CD14-positive monocyte (primary cell): ENCODE measurements at regions not wholly inside any gene's neighbourhood (a gene's known extent, or its start where the extent isn't known, plus 50 kb on each side); places are given as distances from the start of the nearest gene placed in this dataset.

Experiments
- DNase-seq, 3 donors: peaks; one replicate each; pipeline ENCODE4 v3.0.0-alpha.2; 2011 to 2022
- H2AFZ ChIP-seq: 2 replicates; pipeline ENCODE4 v1.6.0; 2012; ENCODE audit warnings: mild to moderate bottlenecking, low read depth, low read length, inconsistent platforms; ENCODE audit not compliant: insufficient read depth, poor library complexity, severe bottlenecking
- H3K27ac ChIP-seq, 2 donors: 1 replicate in 1 of 2; 2 replicates in 1 of 2; pipeline ENCODE4 v1.5.1; 2012 to 2013; ENCODE audit warnings: low read length in 2 of 2, control low read depth in 1 of 2, inconsistent platforms in 1 of 2, low read depth in 1 of 2, mild to moderate bottlenecking in 1 of 2
- H3K27me3 ChIP-seq, 2 donors: one replicate each; pipeline versions ENCODE4 v1.6.0 to v1.6.1; 2011 to 2013; ENCODE audit warnings: low read length in 2 of 2; ENCODE audit not compliant: control insufficient read depth in 2 of 2, insufficient read depth in 2 of 2
- H3K36me3 ChIP-seq, 2 donors: replicated peaks in 1 of 2; 1 replicate in 1 of 2; 2 replicates in 1 of 2; pipeline versions ENCODE4 v1.5.1 to v1.6.1; 2012 to 2013; ENCODE audit warnings: low read length in 2 of 2, control low read depth in 1 of 2, inconsistent platforms in 1 of 2, mild to moderate bottlenecking in 1 of 2; ENCODE audit not compliant: insufficient read depth in 2 of 2, control insufficient read depth in 1 of 2
- H3K4me1 ChIP-seq, 2 donors: 1 replicate in 1 of 2; 2 replicates in 1 of 2; pipeline versions ENCODE4 v1.5.1 to v1.6.1; 2012 to 2013; ENCODE audit warnings: low read length in 2 of 2, control low read depth in 1 of 2, inconsistent platforms in 1 of 2, mild to moderate bottlenecking in 1 of 2, moderate library complexity in 1 of 2; ENCODE audit not compliant: insufficient read depth in 2 of 2, control insufficient read depth in 1 of 2
- H3K4me2 ChIP-seq: replicated peaks from 2 replicates; pipeline ENCODE3; 2012; ENCODE audit warnings: low read length, moderate library complexity, mild to moderate bottlenecking; ENCODE audit not compliant: poor library complexity, severe bottlenecking; ENCODE audit errors: extremely low read depth
- H3K4me3 ChIP-seq, 3 experiments: fragments of 200-600 bp in 1 of 3; sonication (generic) in 1 of 3; replicated peaks in 1 of 3; 1 replicate in 2 of 3; 2 replicates in 1 of 3; pipeline ENCODE4 v1.5.1; 2011 to 2013; ENCODE audit warnings: low read length in 3 of 3, mild to moderate bottlenecking in 3 of 3, control low read depth in 2 of 3, low read depth in 2 of 3, inconsistent platforms in 1 of 3, moderate library complexity in 1 of 3
- H3K79me2 ChIP-seq: 2 replicates; pipeline ENCODE4 v1.6.0; 2012; ENCODE audit warnings: mild to moderate bottlenecking, control low read depth, inconsistent platforms, low read length, moderate library complexity; ENCODE audit not compliant: insufficient read depth
- H3K9ac ChIP-seq: 2 replicates; pipeline ENCODE4 v1.6.0; 2017; ENCODE audit warnings: low read length, mild to moderate bottlenecking; ENCODE audit not compliant: insufficient read depth, poor library complexity, severe bottlenecking
- H3K9me3 ChIP-seq, 2 donors: replicated peaks in 1 of 2; 1 replicate in 1 of 2; 2 replicates in 1 of 2; pipeline versions ENCODE4 v1.5.1 to v1.6.1; 2012 to 2013; ENCODE audit warnings: low read length in 2 of 2, control low read depth in 1 of 2; ENCODE audit not compliant: control insufficient read depth in 1 of 2, insufficient read depth in 1 of 2
- H4K20me1 ChIP-seq: 2 replicates; pipeline ENCODE4 v1.6.0; 2012; ENCODE audit warnings: mild to moderate bottlenecking, low read length, control low read depth, moderate library complexity; ENCODE audit not compliant: insufficient read depth
- H3K27ac Mint-ChIP-seq, 7 donors: one replicate each; pipeline ENCODE4 v1.8.0; 2020; ENCODE audit warnings: mild to moderate bottlenecking in 7 of 7, mixed read lengths in 7 of 7, moderate library complexity in 6 of 7, inconsistent platforms in 2 of 7
- H3K27me3 Mint-ChIP-seq, 3 donors: one replicate each; pipeline ENCODE4 v1.8.0; 2021 to 2022; ENCODE audit warnings: low read depth in 3 of 3, mild to moderate bottlenecking in 3 of 3, mixed read lengths in 3 of 3, moderate library complexity in 3 of 3, inconsistent platforms in 1 of 3
- H3K36me3 Mint-ChIP-seq, 2 donors: one replicate each; pipeline ENCODE4 v1.8.0; 2020; ENCODE audit warnings: mixed read lengths in 2 of 2, inconsistent platforms in 1 of 2, mild to moderate bottlenecking in 1 of 2
- H3K4me1 Mint-ChIP-seq: one replicate; pipeline ENCODE4 v1.8.0; 2020; ENCODE audit warnings: mild to moderate bottlenecking, mixed read lengths
- H3K4me3 Mint-ChIP-seq, 2 donors: one replicate each; pipeline ENCODE4 v1.8.0; 2020; ENCODE audit warnings: mild to moderate bottlenecking in 2 of 2, mixed read lengths in 2 of 2, moderate library complexity in 1 of 2
- H3K9me3 Mint-ChIP-seq, 7 donors: one replicate each; pipeline ENCODE4 v1.8.0; 2020 to 2022; ENCODE audit warnings: mixed read lengths in 7 of 7, mild to moderate bottlenecking in 6 of 7, moderate library complexity in 6 of 7, inconsistent platforms in 2 of 7
- WGBS: methylation state at CpG from one replicate; pipeline ENCODE4 v1.1.5; 2013; ENCODE audit warnings: missing lambda C conversion rate; ENCODE audit not compliant: insufficient coverage; 5-methylcytosine and 5-hydroxymethylcytosine counted together
- intact Hi-C, 2 donors: fragments of 100-400 bp; cut with micrococcal nuclease; formaldehyde crosslinking; loops; one replicate each; pipeline versions ENCODE4 v1.15.0 to v1.15.1; 2023
- TF ChIP-seq, protein P1 (sequence below): fragments of 200-600 bp; IDR thresholded peaks from one replicate; pipeline ENCODE4 v1.8.0; 2022; ENCODE audit warnings: antibody characterized with exemption, mild to moderate bottlenecking

DNA sequence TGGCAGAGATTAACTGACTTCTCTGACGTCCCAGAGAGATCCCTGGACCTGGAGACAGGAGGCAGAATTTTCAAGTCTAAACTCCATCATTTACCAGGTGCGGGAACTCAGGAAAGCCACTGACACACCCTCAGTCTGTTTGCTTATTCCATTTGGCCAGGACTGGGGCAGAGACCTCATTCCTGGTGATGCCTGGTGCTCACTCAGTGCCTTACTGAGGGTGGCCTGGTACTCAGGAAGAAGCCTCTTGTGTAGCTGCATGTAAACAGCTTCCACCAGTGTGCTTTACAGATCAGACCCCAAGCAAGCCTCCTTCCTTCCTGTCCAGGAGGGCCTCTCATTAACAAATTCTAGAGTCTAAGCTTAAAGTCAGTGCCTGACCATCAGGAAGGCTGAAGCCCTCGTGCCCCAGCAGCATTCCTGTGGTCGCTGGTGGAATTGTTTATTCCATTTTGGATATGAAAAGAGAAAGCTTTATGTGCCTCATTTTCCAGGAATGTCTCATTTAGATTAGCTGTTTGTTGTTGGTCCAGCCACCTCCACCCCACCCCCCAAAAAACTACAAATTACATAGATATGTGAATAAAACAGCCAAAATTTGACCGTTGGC is 236.1 kb upstream of the CDH5 start:
- no peak overlapping the region for H2AFZ ChIP-seq
- WGBS, result 87% methylated on average over 2 of the region's 5 CpGs

DNA sequence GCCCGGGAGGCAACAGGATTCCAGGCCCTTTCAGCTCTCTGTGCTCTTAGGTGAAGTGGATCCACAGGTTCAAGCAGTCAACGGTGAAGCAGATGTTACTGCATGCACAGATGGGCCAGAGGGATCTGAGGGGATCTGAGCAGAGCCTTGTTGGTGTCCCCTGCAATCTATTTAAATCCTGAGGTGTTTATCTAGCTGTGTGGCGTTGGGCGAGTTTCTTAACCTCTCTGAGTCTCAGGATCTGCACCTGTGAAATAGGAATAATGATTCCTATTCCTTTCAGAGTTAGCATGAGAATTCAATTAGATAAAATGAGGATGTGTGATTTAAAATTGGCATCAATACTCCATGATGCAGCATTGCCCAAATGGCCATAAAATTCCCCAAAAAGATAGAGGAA is 237.3 kb upstream of the CDH5 start:
- H3K36me3 ChIP-seq, result no peaks in the 10 kb centered on the region
- no peak overlapping the region for H2AFZ ChIP-seq
- no peak for DNase-seq
- Mint-ChIP-seq H3K4me3 (no peak overlapping the region), H3K4me1 (peaks cover 8% of the 10 kb centered on the region), H3K27me3 (peaks cover 33 to 53% (median 41%) of the 10 kb centered on the region in 3 donors), H3K27ac (no peak overlapping the region), H3K9me3 (peaks cover 0 to 3% (median 0%) of the 10 kb centered on the region in 7 donors), H3K36me3 (peaks cover 0 to 2% of the 10 kb centered on the region in 2 donors)
- no peak overlapping the region for H3K4me3 ChIP-seq
- H3K4me1 ChIP-seq, result no peaks in the 10 kb centered on the region
- H3K9ac ChIP-seq, result no peak overlapping the region
- intact Hi-C loops, result no loop called here
- no peak overlapping the region for H3K4me2 ChIP-seq
- TF ChIP-seq, protein P1, sequence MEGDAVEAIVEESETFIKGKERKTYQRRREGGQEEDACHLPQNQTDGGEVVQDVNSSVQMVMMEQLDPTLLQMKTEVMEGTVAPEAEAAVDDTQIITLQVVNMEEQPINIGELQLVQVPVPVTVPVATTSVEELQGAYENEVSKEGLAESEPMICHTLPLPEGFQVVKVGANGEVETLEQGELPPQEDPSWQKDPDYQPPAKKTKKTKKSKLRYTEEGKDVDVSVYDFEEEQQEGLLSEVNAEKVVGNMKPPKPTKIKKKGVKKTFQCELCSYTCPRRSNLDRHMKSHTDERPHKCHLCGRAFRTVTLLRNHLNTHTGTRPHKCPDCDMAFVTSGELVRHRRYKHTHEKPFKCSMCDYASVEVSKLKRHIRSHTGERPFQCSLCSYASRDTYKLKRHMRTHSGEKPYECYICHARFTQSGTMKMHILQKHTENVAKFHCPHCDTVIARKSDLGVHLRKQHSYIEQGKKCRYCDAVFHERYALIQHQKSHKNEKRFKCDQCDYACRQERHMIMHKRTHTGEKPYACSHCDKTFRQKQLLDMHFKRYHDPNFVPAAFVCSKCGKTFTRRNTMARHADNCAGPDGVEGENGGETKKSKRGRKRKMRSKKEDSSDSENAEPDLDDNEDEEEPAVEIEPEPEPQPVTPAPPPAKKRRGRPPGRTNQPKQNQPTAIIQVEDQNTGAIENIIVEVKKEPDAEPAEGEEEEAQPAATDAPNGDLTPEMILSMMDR, result no peak
- H3K79me2 ChIP-seq, result no peaks in the 10 kb centered on the region
- peaks cover 0 to 13% of the 10 kb centered on the region in 2 donors for H3K9me3 ChIP-seq
- 88% methylated on average over 4 of the region's 4 CpGs for WGBS
- H3K27me3 ChIP-seq, result peaks cover 29 to 34% of the 10 kb centered on the region in 2 donors
- no peak overlapping the region for H3K27ac ChIP-seq
- H4K20me1 ChIP-seq, result no peaks in the 10 kb centered on the region

More for the DNA sequence above, 236.1 kb upstream of the CDH5 start:
- Mint-ChIP-seq H3K27me3 (peaks cover 33 to 51% (median 45%) of the 10 kb centered on the region in 3 donors), H3K36me3 (peaks cover 0 to 2% of the 10 kb centered on the region in 2 donors), H3K27ac (no peak overlapping the region), H3K4me3 (no peak overlapping the region), H3K9me3 (peaks cover 0 to 3% (median 0%) of the 10 kb centered on the region in 7 donors), H3K4me1 (peaks cover 12% of the 10 kb centered on the region)
- no peak overlapping the region for H3K9ac ChIP-seq
- intact Hi-C loops, result no loop called here
- no peaks in the 10 kb centered on the region for H4K20me1 ChIP-seq
- no peak overlapping the region for H3K27ac ChIP-seq
- no peaks in the 10 kb centered on the region for H3K79me2 ChIP-seq
- no peaks in the 10 kb centered on the region for H3K36me3 ChIP-seq
- H3K4me3 ChIP-seq, result no peak overlapping the region
- H3K4me1 ChIP-seq, result no peaks in the 10 kb centered on the region
- no peak for DNase-seq
- no peak overlapping the region for H3K4me2 ChIP-seq
- H3K27me3 ChIP-seq, result peaks cover 29 to 34% of the 10 kb centered on the region in 2 donors
- TF ChIP-seq, protein P1, result no peak
- H3K9me3 ChIP-seq, result peaks cover 0 to 13% of the 10 kb centered on the region in 2 donors
